Activated CD4-positive, alpha-beta T cell treated with anti-CD3 and anti-CD28 coated beads, Interleukin-2, Interleukin-4, amounts not matched to agents 100 ng/mL and 50 ng/mL, durations not matched to agents 16 hours and 8 hours (primary cell): ENCODE measurements at regions not wholly inside any gene's neighbourhood (a gene's known extent, or its start where the extent isn't known, plus 50 kb on each side); places are given as distances from the start of the nearest gene placed in this dataset.

Source experiments
- DNase-seq: peaks from one replicate; pipeline ENCODE4 v3.0.0-alpha.2; 2020; ENCODE audit warnings: low spot score

DNA sequence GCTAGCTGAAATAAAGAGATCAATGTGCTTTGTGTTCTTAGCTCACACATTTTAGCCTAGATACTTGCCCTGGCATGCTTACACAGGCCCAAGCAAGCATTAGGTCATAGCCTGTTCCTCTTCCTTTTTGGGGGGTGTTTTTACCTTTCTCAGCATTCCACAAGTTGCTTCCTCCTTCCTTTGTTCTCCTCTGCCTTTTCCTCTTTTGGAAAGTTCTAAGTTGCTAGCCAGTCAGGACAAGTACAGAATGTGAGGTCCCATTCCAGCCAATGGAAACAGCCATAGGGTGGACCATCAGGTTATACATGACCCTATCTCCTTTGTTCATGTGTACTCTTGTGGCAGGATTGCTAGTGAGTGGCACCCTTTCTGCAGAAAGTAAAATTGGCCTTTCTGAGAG lies 154.9 kb downstream of the RASSF9 start:
- DNase-seq, result no peak

DNA sequence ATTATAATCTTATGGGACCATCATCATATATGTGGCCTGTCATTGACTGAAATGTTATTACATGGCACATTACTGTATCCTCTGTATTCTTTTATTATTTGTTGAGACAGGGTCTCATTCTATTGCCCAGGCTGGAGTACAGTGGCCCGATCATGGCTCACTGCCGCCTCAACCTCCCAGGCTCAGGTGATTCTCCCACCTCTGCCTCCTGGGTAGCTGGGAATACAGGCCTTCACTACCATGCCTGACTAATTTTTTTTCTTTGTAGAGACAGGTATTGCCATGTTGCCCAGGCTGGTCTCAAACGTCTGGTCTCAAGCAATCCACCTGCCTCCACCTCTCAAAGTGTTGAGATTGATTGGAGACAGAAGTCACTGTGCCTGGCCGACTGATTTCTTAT lies 153.2 kb downstream of the RASSF9 start:
- no peak for DNase-seq

DNA sequence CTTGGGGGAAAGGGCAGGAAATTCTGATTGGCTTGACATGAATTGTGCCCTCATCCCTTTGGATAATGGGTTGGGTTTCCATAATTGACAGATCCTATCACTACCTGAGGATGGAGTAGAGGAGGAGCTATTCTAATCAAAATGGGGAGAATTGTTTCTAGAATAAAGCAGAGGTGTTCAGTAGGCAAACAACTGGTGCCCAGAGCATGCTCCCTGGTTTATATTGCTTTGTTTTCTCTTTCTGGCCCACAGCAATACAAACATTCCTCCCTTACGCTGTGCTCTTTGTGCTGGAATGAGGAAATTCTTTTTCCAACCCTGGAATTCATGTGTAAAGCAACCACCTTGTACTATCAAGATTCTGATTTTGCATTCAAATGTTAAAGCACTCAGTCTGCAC lies 147.4 kb downstream of the RASSF9 start:
- DNase-seq, result no peak

GRCh38 chr12:85690146-85690545 lies 146.1 kb downstream of the RASSF9 start:
- DNase-seq, result no peak

- no peak for DNase-seq
These were observed 143.0 kb downstream of the RASSF9 start for GRCh38 chr12:85693093-85693665.

DNA sequence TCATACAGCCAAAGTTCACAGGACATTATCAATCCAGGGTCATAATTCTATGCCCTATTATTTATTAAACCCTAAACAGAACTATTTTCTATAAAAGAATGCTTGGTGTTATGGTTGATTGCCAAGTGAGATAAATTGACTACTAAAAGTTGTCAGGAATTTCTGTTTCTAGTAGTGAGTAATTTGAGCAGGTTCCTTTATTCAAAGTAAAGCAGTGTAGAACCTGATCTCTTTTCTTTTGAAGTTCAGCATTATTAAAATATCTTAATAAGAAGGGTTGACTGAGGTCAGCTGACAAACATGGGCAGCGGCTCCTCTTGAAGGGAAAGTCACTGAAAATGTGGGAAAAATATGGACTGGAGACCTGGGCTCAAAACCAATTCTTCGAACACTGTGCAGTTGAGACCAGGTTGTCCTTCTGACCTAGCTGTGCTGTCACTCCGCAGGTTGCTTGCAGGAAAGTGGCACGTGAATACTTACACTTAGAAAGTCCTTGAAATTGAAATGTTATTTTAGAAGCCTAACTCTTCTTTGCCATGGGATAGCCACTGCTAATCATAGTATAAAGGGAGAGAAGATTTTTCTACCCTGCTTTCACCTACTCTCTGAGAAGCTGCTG lies 141.0 kb downstream of the RASSF9 start:
- DNase-seq, result no peak

GRCh38 chr12:85697003-85697402 lies 139.2 kb downstream of the RASSF9 start:
- DNase-seq, result no peak

DNA sequence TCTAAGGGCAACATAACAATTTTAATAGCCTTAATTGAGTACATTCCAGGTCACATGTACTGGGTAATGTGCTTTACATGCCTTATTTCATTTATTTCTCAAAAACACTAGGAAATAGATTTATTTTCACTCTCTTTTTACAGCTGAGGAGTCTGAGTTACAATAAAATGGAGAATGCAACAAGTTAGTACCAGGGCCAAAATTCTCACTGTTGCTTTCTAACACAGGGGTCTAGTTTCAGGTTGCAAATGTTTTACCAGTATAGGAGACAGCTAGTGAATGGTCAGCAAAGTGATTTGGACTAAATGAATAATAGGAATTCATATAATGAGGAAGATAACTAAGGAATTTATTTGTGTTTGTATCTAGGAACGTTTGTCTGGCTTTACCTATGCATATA lies 137.3 kb downstream of the RASSF9 start:
- no peak for DNase-seq

DNA sequence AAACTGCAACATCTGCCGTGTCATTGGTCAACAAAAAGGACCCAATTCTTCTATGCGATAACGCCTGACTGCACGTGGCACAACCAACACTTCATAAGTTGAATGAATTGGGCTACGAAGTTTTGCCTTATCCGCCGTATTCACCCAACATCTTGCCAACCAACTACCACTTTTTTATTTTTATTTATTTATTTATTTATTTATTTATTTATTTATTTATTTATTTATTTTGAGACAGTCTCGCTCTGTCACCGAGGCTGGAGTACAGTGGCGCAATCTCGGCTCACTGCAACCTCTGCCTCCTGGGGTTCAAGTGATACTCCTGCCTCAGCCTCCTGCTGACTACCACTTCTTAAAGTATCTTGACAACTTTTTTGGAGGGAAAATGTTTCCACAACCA lies 127.4 kb downstream of the RASSF9 start:
- no peak for DNase-seq

- DNase-seq, result no peak
These were observed 124.3 kb downstream of the RASSF9 start for GRCh38 chr12:85711735-85712390.

- DNase-seq, result no peak
These were observed 122.8 kb downstream of the RASSF9 start for GRCh38 chr12:85713373-85713772.

DNA sequence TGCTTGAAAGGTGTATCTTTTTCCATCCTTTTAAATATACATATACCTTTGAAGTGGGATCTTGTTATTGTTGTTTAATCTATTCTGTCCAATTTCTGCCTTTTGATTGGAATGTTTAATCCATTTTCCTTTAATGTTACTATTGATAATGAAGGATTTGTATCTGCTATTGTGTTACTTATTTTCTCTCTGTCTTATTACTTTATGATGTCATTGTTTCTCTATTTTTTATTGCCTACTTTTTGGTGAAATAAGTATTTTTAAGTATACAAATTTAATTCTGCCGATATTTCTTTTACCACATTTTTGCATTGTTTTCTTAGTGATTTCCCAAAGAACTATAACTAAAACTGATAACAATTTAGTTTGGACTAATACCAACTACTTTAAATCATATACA lies 121.8 kb downstream of the RASSF9 start:
- no peak for DNase-seq

DNA sequence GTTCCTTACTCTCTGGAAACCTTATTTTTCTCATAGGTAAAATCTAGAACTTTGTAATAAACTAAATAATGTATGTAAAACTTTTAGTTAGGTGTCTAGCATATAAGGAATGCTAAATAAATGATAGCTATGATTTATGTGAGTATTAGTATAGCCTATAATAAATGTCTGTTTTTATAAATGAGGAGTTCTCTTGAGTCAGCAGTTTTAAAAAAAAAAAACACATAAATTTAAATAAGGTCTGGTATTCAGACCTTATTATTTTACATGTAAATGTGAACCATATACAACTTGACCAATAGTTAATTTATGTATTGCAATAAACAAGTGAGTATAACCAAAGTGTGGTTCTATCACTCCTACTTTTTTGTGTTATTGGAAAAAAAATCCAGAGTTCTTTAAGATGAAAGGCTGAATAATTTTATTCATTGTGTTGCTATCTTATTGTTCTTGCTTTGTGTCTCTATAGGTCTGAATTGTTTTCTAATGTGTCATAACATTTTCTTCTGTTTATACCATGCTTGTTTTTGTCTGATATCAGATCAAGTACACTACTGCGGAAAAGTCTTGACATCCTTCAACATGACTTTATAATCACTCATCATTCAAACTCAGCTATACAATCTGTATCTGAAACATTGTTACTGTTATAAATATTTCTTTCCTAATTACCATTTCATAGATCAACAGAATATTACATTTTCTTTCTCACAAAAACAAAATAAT lies 115.7 kb downstream of the RASSF9 start:
- no peak for DNase-seq

GRCh38 chr12:85725991-85726390 lies 110.2 kb downstream of the RASSF9 start:
- DNase-seq, result no peak

DNA sequence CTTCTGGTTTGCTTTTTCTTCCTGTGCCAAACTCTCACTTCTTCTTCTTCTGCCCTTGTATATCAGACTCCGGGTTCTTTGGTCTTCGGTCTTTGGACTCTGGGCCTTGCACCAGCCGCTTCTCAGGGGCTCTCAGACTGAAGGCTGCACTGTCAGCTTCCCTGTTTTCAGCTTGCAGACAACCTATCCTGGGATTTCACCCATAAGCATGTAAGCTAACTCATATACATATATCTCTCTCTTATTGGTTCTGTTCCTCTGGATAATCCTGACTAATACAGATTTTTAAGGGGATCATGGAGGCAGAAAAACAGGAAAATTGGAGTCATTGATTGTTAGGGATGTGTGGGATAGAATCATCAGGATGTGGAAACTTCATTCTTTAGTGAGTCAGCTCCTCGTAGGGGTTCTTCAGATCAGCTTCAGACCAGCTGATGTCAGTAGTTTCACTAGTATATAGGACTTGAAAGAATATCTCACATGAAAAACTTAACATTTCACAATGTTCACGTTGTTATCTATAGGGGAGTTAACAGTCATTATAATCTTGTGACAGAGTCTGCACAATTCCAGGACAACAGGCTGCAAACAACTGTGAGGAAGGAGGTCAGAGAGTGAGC lies 102.9 kb downstream of the RASSF9 start:
- no peak for DNase-seq

DNA sequence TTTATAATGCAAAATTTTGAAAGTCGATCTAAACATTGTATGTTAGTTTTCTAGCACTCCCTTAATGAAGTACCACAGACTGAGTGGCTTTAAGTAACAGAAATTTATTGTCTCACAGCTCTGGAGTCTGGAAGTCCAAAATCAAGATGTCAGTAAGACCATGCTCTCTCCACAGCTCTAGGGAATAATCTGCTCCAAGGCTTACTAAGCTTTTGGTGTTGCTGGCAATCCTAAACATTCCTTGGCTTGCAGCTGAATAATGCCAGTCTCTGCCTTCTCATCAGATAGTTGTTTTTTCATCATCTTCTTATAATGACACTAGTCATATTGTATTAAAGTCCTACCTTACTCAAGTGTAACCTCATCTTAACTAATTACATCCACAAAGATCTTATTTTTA lies 102.2 kb downstream of the RASSF9 start:
- no peak for DNase-seq

DNA sequence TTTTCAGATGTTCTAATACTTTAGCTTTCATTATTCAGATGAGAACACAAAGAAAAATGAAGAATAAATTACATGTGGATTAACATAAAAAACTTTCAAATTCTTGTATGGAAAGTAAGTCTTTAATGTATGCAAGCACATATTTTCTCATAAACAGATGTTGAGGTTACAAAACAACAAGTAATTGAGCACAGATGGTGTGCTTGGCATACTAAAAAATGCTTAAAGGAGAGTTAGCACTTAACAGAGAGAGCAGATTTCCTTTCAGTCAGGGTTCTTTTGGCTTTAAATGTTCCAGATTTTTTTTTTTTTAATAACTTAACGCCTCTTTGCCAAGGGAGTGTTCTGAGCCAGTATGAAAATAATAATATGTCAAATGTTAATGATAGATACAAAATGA lies 96.0 kb downstream of the RASSF9 start:
- DNase-seq, result no peak

- DNase-seq, result no peak
These were observed 95.2 kb downstream of the RASSF9 start for GRCh38 chr12:85741046-85741445.

DNA sequence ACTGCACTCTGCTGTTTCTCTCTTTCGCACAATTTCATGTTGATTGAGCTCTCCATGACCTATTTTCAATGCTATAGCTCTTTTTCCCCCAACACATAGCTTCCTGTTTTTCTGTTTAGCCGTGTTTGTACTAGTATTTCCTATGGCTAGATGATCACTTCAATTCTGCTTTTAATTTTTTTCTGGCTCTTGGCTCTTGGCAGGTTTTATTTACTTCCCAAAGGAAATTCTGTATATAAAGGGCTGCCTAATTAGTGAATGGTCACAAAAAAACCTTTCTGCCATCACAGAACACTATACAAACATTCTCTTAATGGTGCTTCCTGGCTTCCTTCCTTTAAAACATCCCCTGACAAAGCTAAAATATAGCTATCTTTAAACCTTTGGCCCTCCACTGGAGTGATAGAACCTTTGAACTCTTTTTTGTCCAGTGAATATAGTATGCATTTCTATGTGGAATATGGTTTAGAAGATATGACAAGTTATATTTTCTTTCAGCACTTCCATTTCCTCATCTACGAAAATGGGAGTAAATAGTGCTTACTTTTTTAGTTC lies 88.2 kb downstream of the RASSF9 start:
- no peak for DNase-seq
